Lung (tissue), 11 donors: ENCODE measurements at regions not wholly inside any gene's neighbourhood (a gene's known extent, or its start where the extent isn't known, plus 50 kb on each side); places are given as distances from the start of the nearest gene placed in this dataset.

ENCODE experiments used
- ATAC-seq: fragments of 200-7000 bp; cut with Tn5 transposase; one replicate; pipeline ENCODE4 v1.9.1; 2020; ENCODE audit warnings: moderate number of reproducible peaks; ENCODE audit not compliant: insufficient read depth, low FRiP score
- DNase-seq, 3 donors: peaks; one replicate each; pipeline ENCODE4 v3.0.0-alpha.2; 2013 to 2017
- H3K27ac ChIP-seq, 2 donors: one replicate each; pipeline ENCODE4 v1.5.1; 2013; ENCODE audit warnings: mild to moderate bottlenecking in 2 of 2, moderate library complexity in 2 of 2, control low read depth in 1 of 2, inconsistent platforms in 1 of 2, low read depth in 1 of 2, low read length in 1 of 2
- H3K27me3 ChIP-seq, 3 donors: one replicate each; pipeline ENCODE4 v1.5.1; 2013; ENCODE audit warnings: low read length in 2 of 3; ENCODE audit not compliant: control insufficient read depth in 3 of 3, insufficient read depth in 3 of 3
- H3K36me3 ChIP-seq, 4 donors: one replicate each; pipeline ENCODE4 v1.5.1; 2013; ENCODE audit warnings: low read length in 4 of 4, mild to moderate bottlenecking in 1 of 4, moderate library complexity in 1 of 4; ENCODE audit not compliant: control insufficient read depth in 4 of 4, insufficient read depth in 4 of 4
- H3K4me1 ChIP-seq, 5 donors: one replicate each; pipeline ENCODE4 v1.5.1; 2013; ENCODE audit warnings: low read length in 5 of 5, mild to moderate bottlenecking in 2 of 5, moderate library complexity in 1 of 5; ENCODE audit not compliant: control insufficient read depth in 5 of 5, insufficient read depth in 5 of 5
- H3K4me3 ChIP-seq: one replicate; pipeline ENCODE4 v1.5.1; 2013; ENCODE audit warnings: mild to moderate bottlenecking, control low read depth, moderate library complexity
- H3K9ac ChIP-seq, 2 donors: one replicate each; pipeline ENCODE4 v1.5.1; 2013; ENCODE audit warnings: low read length in 2 of 2, control low read depth in 1 of 2; ENCODE audit not compliant: insufficient read depth in 1 of 2
- H3K9me3 ChIP-seq, 4 donors: one replicate each; pipeline ENCODE4 v1.5.1; 2013; ENCODE audit warnings: low read length in 3 of 4, mild to moderate bottlenecking in 1 of 4, moderate library complexity in 1 of 4; ENCODE audit not compliant: control insufficient read depth in 4 of 4, insufficient read depth in 3 of 4
- WGBS, 2 donors: extraction: QIAGEN DNeasy Blood & Tissue Kit; methylation state at CpG; one replicate each; pipeline ENCODE4 v1.1.7; 2013; 5-methylcytosine and 5-hydroxymethylcytosine counted together
- TF ChIP-seq, protein P1 (sequence below): IDR thresholded peaks from 2 replicates; pipeline ENCODE4 v1.5.1; 2012; ENCODE audit warnings: mild to moderate bottlenecking; ENCODE audit errors: control extremely low read depth, extremely low read depth
- donor health status: control.
- donor health status: control.
- donor health status: Bipolar disorder and iron deficiency.
- donor health status: healthy.
- donor health status: DM: yes; HTN: yes; CAD: no.

DNA sequence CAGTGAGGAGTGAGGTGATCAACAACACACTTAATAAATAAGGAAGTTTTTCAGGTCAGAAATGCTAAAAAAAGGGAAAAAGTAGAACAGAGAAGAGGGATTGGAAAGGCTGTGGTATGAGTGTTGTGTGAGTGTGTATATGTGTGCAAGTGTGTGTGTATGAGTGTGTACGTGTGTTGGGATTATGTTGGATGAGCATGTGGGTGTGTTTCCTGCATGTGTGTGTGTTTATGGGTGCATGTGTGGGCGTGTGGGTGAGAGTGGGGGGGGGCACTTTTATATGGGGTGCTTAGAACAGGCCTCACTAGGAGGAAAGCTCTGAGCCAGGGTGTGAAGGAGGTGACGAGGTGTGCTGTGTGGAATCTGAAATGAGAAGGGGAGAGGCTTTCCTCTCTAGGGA is 116.8 kb upstream of the SLC22A23 start:
- Histone ChIP-seq H3K36me3 (no peaks in the 10 kb centered on the region), H3K27ac (no peak overlapping the region), H3K27me3 (no peaks in the 10 kb centered on the region), H3K9me3 (no peaks in the 10 kb centered on the region), H3K4me1 (peaks cover 0 to 2% (median 0%) of the 10 kb centered on the region in 5 donors), H3K9ac (no peak overlapping the region), H3K4me3 (no peak overlapping the region)
- ATAC-seq (no peak), DNase-seq (no peak)
- TF ChIP-seq, protein P1, sequence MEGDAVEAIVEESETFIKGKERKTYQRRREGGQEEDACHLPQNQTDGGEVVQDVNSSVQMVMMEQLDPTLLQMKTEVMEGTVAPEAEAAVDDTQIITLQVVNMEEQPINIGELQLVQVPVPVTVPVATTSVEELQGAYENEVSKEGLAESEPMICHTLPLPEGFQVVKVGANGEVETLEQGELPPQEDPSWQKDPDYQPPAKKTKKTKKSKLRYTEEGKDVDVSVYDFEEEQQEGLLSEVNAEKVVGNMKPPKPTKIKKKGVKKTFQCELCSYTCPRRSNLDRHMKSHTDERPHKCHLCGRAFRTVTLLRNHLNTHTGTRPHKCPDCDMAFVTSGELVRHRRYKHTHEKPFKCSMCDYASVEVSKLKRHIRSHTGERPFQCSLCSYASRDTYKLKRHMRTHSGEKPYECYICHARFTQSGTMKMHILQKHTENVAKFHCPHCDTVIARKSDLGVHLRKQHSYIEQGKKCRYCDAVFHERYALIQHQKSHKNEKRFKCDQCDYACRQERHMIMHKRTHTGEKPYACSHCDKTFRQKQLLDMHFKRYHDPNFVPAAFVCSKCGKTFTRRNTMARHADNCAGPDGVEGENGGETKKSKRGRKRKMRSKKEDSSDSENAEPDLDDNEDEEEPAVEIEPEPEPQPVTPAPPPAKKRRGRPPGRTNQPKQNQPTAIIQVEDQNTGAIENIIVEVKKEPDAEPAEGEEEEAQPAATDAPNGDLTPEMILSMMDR: no peak
- 74 to 87% methylated on average over 3 of the region's 3 CpGs for WGBS, 2 donors

DNA sequence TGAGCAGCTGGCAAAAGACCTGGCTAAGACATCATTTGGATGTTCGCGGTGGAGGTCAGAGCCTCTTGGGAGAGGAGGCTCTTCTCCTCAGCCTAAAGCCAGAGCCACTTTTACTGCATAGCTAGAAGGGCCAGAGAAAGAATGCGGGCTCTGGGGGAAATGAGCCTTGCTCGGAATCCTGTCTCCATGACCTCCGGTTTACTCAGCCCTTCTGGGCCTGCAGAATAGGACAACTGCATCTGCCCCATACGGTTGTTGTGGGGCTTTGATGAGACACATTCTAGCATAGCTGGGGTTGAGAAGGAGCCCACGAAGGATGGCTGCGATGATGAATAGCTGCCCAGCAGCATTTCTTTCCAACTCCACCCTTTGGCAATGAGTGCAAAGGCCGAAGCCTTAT is 115.0 kb upstream of the SLC22A23 start:
- TF ChIP-seq, protein P1: no peak
- no peaks in the 10 kb centered on the region for H3K9me3 ChIP-seq
- H3K4me1 ChIP-seq: peaks cover 0 to 2% (median 0%) of the 10 kb centered on the region in 5 donors
- H3K9ac ChIP-seq: no peak overlapping the region
- DNase-seq (no peak), ATAC-seq (no peak)
- no peaks in the 10 kb centered on the region for H3K36me3 ChIP-seq
- WGBS, 2 donors: 72 to 89% methylated on average over 9 of the region's 9 CpGs
- H3K4me3 ChIP-seq: no peak overlapping the region
- H3K27me3 ChIP-seq: no peaks in the 10 kb centered on the region
- no peak overlapping the region for H3K27ac ChIP-seq

DNA sequence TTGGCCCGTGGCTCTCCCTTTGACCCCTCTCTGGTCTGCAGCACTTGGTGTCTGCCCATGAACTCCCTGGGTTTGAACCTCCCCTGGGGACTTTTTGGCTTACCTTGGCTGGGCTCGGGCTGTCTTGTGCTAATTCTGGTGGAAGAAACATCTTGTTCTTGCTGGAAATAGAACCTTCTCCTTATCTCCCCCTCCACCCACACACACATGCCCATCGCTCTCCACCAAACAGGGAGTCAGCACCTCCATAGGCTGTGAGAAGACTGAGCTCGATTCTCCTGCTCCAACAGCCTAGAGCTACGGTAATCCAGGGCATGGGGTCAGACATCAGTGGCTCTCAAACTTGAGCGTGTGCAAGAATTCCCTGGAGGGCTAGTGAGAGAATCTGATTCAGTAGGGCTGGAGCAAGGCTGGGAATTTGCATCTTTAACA is 114.4 kb upstream of the SLC22A23 start:
- H3K36me3 ChIP-seq: no peaks in the 10 kb centered on the region
- no peak overlapping the region for H3K27ac ChIP-seq
- no peak overlapping the region for H3K4me3 ChIP-seq
- peaks cover 0 to 2% (median 0%) of the 10 kb centered on the region in 5 donors for H3K4me1 ChIP-seq
- 84 to 85% methylated on average over 6 of the region's 6 CpGs for WGBS, 2 donors
- no peak for DNase-seq
- no peak for ATAC-seq
- TF ChIP-seq, protein P1: no peak
- no peak overlapping the region for H3K9ac ChIP-seq
- no peaks in the 10 kb centered on the region for H3K9me3 ChIP-seq
- H3K27me3 ChIP-seq: no peaks in the 10 kb centered on the region

DNA sequence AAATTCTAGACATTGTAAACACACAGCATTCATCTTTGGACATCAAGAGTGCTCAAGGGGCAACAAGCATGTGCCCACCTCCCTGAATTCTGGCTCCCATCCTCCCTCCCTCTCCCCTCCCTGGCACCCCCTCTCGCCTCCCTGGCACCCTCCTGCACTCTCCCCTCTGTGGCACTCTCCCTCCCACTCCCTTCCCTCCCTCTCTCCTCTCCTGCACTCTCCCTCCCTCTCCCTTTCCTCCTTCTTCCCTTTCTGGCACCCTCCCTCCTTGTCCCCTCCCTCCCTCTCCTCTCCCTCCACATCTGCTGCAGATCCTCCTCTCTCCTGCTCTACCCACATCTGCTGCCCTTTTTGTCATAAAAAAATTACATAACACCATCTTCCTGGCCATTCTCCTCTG is 113.0 kb upstream of the SLC22A23 start:
- H3K4me3 ChIP-seq: no peak overlapping the region
- H3K36me3 ChIP-seq: no peaks in the 10 kb centered on the region
- H3K9ac ChIP-seq: no peak overlapping the region
- H3K4me1 ChIP-seq: peaks cover 0 to 2% (median 0%) of the 10 kb centered on the region in 5 donors
- TF ChIP-seq, protein P1: no peak
- ATAC-seq: no peak
- no peak for DNase-seq
- 63 to 86% methylated on average over 1 of the region's 1 CpG for WGBS, 2 donors
- H3K9me3 ChIP-seq: peaks cover 0 to 3% (median 0%) of the 10 kb centered on the region in 4 donors
- no peak overlapping the region for H3K27ac ChIP-seq
- no peaks in the 10 kb centered on the region for H3K27me3 ChIP-seq
